ENCODE measurements at regions not wholly inside any gene's neighbourhood (a gene's known extent, or its start where the extent isn't known, plus 50 kb on each side); places are given as distances from the start of the nearest gene placed in this dataset.

GRCh38 chr13:70237131-70237530 is 128.9 kb upstream of the KLHL1 start:
- TF ChIP-seq CTCF (IDR thresholded peaks at IDR 0.05): no peak
- TF ChIP-seq POLR2A (IDR thresholded peaks at IDR 0.05): no peak
